Astrocyte of the spinal cord (primary cell): ENCODE measurements at regions not wholly inside any gene's neighbourhood (a gene's known extent, or its start where the extent isn't known, plus 50 kb on each side); places are given as distances from the start of the nearest gene placed in this dataset.

Experiments used
- DNase-seq: peaks from one replicate; pipeline ENCODE4 v3.0.0; 2011; ENCODE audit warnings: low read depth, low spot score
- H3K4me3 ChIP-seq: 2 replicates; pipeline ENCODE4 v1.5.1; 2011; ENCODE audit warnings: low read depth, mild to moderate bottlenecking, low read length, moderate library complexity
- in situ Hi-C: cut with HindIII; loops from 2 replicates; pipeline ENCODE4 v1.10.0; 2017; ENCODE audit warnings: low sequenced_read_pairs
- TF ChIP-seq, protein P1 (sequence below): IDR thresholded peaks from 2 replicates; pipeline ENCODE4 v1.5.1; 2012; ENCODE audit warnings: low read depth, mild to moderate bottlenecking, low read length, inconsistent platforms

DNA sequence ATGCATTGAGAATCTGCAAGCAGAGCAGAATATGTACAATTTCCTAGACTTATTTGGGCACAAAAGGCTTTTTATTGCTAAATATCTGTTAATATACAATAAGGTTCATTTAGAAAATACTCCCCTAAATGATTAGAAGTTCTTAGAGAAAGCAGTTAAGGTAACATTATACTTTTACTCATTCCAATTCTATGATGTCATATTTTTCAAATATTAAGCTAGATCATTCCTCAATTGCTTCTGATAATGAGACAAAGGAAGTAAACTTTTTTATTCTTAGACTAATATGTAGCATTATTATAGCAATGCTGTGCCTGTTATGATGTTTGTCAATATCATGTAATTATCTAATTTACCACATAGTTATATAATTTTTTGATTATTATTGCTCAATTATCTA is 447.0 kb downstream of the SLC16A7 start:
- no peak for DNase-seq
- in situ Hi-C loops: no loop called here
- no peak overlapping the region for H3K4me3 ChIP-seq
- TF ChIP-seq, protein P1, sequence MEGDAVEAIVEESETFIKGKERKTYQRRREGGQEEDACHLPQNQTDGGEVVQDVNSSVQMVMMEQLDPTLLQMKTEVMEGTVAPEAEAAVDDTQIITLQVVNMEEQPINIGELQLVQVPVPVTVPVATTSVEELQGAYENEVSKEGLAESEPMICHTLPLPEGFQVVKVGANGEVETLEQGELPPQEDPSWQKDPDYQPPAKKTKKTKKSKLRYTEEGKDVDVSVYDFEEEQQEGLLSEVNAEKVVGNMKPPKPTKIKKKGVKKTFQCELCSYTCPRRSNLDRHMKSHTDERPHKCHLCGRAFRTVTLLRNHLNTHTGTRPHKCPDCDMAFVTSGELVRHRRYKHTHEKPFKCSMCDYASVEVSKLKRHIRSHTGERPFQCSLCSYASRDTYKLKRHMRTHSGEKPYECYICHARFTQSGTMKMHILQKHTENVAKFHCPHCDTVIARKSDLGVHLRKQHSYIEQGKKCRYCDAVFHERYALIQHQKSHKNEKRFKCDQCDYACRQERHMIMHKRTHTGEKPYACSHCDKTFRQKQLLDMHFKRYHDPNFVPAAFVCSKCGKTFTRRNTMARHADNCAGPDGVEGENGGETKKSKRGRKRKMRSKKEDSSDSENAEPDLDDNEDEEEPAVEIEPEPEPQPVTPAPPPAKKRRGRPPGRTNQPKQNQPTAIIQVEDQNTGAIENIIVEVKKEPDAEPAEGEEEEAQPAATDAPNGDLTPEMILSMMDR: no peak

DNA sequence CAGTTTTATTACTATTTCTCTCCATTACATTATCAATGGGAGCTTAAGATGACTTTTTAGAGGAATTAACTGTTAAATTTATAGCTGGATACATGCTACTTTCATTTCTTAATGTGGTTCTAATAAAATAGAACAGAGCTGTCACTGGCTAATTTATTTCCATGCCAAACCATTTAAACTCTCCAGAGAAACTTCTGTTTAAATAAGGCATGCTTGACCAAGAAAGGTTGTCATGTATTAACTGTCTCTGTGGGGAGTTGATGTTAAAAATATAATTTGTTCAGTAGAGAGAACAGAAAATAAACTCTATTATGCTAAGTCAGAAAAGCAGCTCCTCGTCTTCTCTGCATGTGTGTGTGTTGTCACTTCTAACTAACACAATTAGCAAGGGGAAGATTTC is 447.4 kb downstream of the SLC16A7 start:
- H3K4me3 ChIP-seq: no peak overlapping the region
- no peak for DNase-seq
- TF ChIP-seq, protein P1: no peak
- in situ Hi-C loops: no loop called here

DNA sequence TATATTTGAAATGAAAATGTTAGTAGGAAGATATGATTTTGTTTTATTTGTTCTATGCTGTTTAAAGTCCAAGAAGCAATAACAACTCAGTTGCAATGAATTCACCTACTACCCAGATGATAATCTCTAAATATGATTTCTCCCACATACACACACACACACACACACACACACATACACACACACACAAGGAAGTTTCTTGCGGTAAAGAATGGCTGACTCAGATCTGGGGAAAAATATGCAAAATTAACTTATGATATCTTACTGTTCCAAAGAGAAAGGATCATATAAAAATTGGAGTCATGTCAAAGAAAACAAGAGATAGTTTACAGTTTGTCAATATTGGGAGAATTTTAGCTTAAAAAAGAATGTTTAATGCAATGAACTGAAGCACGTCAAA is 456.7 kb downstream of the SLC16A7 start:
- TF ChIP-seq, protein P1: no peak
- in situ Hi-C loops: no loop called here
- peak; percentile 13 for DNase-seq
- no peak overlapping the region for H3K4me3 ChIP-seq

DNA sequence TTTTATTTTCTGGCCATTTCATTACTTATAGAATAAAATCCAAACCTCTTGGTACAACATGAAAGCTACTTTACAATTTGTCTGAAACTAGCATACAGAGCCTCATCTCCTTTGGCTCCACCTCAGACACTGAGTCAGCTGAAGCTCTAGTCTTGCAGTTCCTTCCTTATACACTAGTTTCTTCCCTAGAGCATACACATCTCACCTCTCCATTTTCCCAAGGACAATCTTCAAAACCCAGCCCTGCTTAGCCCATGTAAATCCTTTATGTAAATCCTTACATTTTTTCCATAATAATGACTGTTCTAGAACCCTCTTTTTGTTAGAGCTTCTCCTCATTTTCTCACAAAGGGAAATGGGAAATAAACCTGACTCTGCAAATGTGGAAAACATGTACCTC is 463.4 kb downstream of the SLC16A7 start:
- TF ChIP-seq, protein P1: no peak
- no peak overlapping the region for H3K4me3 ChIP-seq
- no peak for DNase-seq
- in situ Hi-C loops: no loop called here

DNA sequence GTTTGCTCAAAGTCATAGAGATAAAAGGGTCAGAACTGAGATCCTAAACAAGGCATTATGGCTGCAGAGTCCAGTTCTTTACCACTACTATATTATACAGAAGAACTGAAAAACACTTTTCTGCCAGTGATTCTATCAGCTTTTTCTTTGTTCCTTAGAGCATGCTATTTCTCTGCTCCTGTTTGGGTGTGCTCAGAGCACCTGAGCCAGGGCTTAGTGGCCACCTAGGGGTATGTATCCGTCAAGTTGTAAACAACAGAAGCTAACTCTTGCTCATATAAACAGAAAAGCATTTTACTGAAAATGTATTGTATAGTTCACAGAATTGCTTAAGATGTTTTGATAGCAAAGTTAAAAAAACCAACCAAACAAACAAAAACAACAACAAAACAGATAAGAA is 470.8 kb downstream of the SLC16A7 start:
- in situ Hi-C loops: no loop called here
- no peak for DNase-seq
- no peak overlapping the region for H3K4me3 ChIP-seq
- TF ChIP-seq, protein P1: no peak

DNA sequence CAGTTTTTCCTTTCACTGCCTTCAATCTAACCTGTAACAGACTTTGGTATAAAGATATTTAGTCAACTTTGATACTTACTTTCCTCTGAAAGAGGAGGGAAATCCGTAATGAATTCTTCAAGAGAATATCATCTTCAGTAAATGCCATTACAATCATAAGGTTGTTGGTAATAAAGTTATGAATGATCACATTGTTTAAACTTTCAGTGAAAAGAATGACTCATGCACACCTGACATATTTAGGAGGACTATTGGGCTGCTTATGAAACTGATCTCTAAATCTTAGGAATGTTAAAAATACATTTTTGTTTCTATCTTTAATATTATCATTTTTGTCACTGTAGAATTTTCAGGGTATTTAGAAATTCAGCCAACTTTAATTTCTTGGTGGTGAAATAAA is 474.7 kb downstream of the SLC16A7 start:
- no peak for DNase-seq
- H3K4me3 ChIP-seq: no peak overlapping the region
- TF ChIP-seq, protein P1: no peak
- in situ Hi-C loops: no loop called here

DNA sequence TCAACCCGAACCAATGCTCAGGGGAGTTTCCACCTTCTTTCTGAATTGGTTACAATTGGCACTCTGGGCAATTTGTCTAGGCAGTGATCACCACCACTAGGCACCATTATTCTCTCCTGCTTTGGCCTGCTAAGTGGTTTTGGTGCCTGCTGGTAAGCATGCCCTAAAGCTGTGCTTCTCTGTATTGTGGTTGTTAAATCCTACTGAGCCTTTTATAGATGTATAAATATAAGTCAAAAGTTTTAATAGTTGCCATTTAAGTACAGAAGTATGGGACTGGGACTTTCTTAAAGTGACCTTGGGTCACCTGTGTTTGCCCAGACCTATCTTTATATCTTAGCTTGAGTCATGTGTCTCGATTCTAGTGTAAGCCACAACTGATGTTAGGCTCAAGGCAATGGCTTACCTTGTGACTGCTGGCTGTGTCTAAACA is 475.9 kb downstream of the SLC16A7 start:
- no peak overlapping the region for H3K4me3 ChIP-seq
- TF ChIP-seq, protein P1: no peak
- no peak for DNase-seq
- in situ Hi-C loops: no loop called here
